Natural killer cell (primary cell): ENCODE measurements at regions not wholly inside any gene's neighbourhood (a gene's known extent, or its start where the extent isn't known, plus 50 kb on each side); places are given as distances from the start of the nearest gene placed in this dataset.

Experiments
- ATAC-seq, 3 donors: fragments of 150-1000 bp in 2 of 3; fragments of 200-7000 bp in 1 of 3; cut with Tn5 transposase; 1 replicate in 1 of 3; 2 replicates in 2 of 3; pipeline ENCODE4 v1.10.0; 2021; ENCODE audit warnings: mild to moderate bottlenecking in 2 of 3, moderate library complexity in 2 of 3
- DNase-seq, 2 donors: peaks; one replicate each; pipeline versions ENCODE4 v3.0.0 to v3.0.0-alpha.2; 2013 to 2021; ENCODE audit warnings: mixed read lengths in 1 of 2
- H3K27ac ChIP-seq: one replicate; pipeline ENCODE4 v1.5.1; 2013; ENCODE audit warnings: mild to moderate bottlenecking, low read length
- H3K27me3 ChIP-seq: one replicate; pipeline ENCODE4 v1.6.1; 2013; ENCODE audit warnings: low read length; ENCODE audit not compliant: control insufficient read depth, insufficient read depth
- H3K36me3 ChIP-seq: one replicate; pipeline ENCODE4 v1.6.1; 2013; ENCODE audit warnings: low read length; ENCODE audit not compliant: control insufficient read depth, insufficient read depth
- H3K4me1 ChIP-seq: one replicate; pipeline ENCODE4 v1.6.1; 2013; ENCODE audit warnings: low read length; ENCODE audit not compliant: control insufficient read depth, insufficient read depth
- H3K4me3 ChIP-seq: one replicate; pipeline ENCODE4 v1.5.1; 2013; ENCODE audit warnings: low read length
- H3K9me3 ChIP-seq: one replicate; pipeline ENCODE4 v1.6.1; 2013; ENCODE audit warnings: low read length; ENCODE audit not compliant: control insufficient read depth, insufficient read depth
- H3K27ac Mint-ChIP-seq, 2 donors: one replicate each; pipeline ENCODE4 v1.8.0; 2022; ENCODE audit warnings: mild to moderate bottlenecking in 2 of 2, mixed read lengths in 2 of 2, moderate library complexity in 1 of 2
- H3K27me3 Mint-ChIP-seq, 2 donors: one replicate each; pipeline ENCODE4 v1.8.0; 2022; ENCODE audit warnings: low read depth in 2 of 2, mixed read lengths in 2 of 2
- H3K36me3 Mint-ChIP-seq: one replicate; pipeline ENCODE4 v1.8.0; 2022; ENCODE audit warnings: mixed read lengths
- H3K4me1 Mint-ChIP-seq, 2 donors: one replicate each; pipeline ENCODE4 v1.8.0; 2022; ENCODE audit warnings: mixed read lengths in 2 of 2
- H3K4me3 Mint-ChIP-seq: one replicate; pipeline ENCODE4 v1.8.0; 2022; ENCODE audit warnings: mild to moderate bottlenecking, moderate library complexity, mixed read lengths
- H3K9me3 Mint-ChIP-seq, 2 donors: one replicate each; pipeline ENCODE4 v1.8.0; 2022; ENCODE audit warnings: mixed read lengths in 2 of 2
- CTCF ChIP-seq: fragments of 200-600 bp; IDR thresholded peaks from one replicate; pipeline ENCODE4 v1.8.0; 2022; ENCODE audit warnings: antibody characterized with exemption
- WGBS: methylation state at CpG from one replicate; pipeline ENCODE4 v1.1.7; 2013; ENCODE audit warnings: missing lambda C conversion rate; ENCODE audit not compliant: insufficient coverage; 5-methylcytosine and 5-hydroxymethylcytosine counted together
- intact Hi-C: fragments of 100-400 bp; cut with micrococcal nuclease; formaldehyde crosslinking; loops from one replicate; pipeline ENCODE4 v1.14.2; 2022

GRCh38 chr15:61798631-61799030 lies 261.6 kb downstream of the VPS13C start:
- Mint-ChIP-seq H3K27me3 (peaks cover 5 to 9% of the 10 kb centered on the region in 2 donors), H3K4me1 (no peaks in the 10 kb centered on the region), H3K4me3 (no peak overlapping the region), H3K36me3 (no peaks in the 10 kb centered on the region), H3K27ac (no peak overlapping the region), H3K9me3 (no peaks in the 10 kb centered on the region)
- 78% methylated on average over 9 of the region's 9 CpGs for WGBS
- intact Hi-C loops, result no loop called here
- no peaks in the 10 kb centered on the region for H3K9me3 ChIP-seq
- no peak for DNase-seq
- no peaks in the 10 kb centered on the region for H3K36me3 ChIP-seq
- ATAC-seq, result no peak
- no peak overlapping the region for H3K27ac ChIP-seq
- no peak overlapping the region for H3K4me3 ChIP-seq
- no peak for TF ChIP-seq CTCF
- peaks cover 2% of the 10 kb centered on the region for H3K27me3 ChIP-seq
- H3K4me1 ChIP-seq, result no peaks in the 10 kb centered on the region

- Histone ChIP-seq H3K36me3 (no peaks in the 10 kb centered on the region), H3K27me3 (peaks cover 2% of the 10 kb centered on the region), H3K27ac (no peak overlapping the region), H3K9me3 (no peaks in the 10 kb centered on the region), H3K4me1 (no peaks in the 10 kb centered on the region), H3K4me3 (no peak overlapping the region)
- H3K4me1 Mint-ChIP-seq, result no peaks in the 10 kb centered on the region
- no peak overlapping the region for H3K4me3 Mint-ChIP-seq
- 84% methylated on average over 2 of the region's 3 CpGs for WGBS
- no peaks in the 10 kb centered on the region for H3K36me3 Mint-ChIP-seq
- DNase-seq (no peak), ATAC-seq (no peak)
- H3K9me3 Mint-ChIP-seq, result no peaks in the 10 kb centered on the region
- no peak for TF ChIP-seq CTCF
- no peak overlapping the region for H3K27ac Mint-ChIP-seq
- H3K27me3 Mint-ChIP-seq, result peaks cover 21 to 24% of the 10 kb centered on the region in 2 donors
- intact Hi-C loops, result no loop called here
Measured at GRCh38 chr15:61796056-61796455, 264.2 kb downstream of the VPS13C start.

GRCh38 chr15:61794881-61795280 lies 265.4 kb downstream of the VPS13C start:
- WGBS, result 60% methylated on average over 1 of the region's 1 CpG

More at GRCh38 chr15:61794881-61795280, 265.4 kb downstream of the VPS13C start:
- no peaks in the 10 kb centered on the region for H3K4me1 Mint-ChIP-seq
- Histone ChIP-seq H3K4me3 (no peak overlapping the region), H3K4me1 (no peaks in the 10 kb centered on the region), H3K36me3 (no peaks in the 10 kb centered on the region), H3K9me3 (no peaks in the 10 kb centered on the region), H3K27me3 (peaks cover 2% of the 10 kb centered on the region), H3K27ac (no peak overlapping the region)
- H3K27me3 Mint-ChIP-seq, result peaks cover 21 to 32% of the 10 kb centered on the region in 2 donors
- no peak for TF ChIP-seq CTCF
- intact Hi-C loops, result no loop called here
- H3K36me3 Mint-ChIP-seq, result no peaks in the 10 kb centered on the region
- ATAC-seq (no peak), DNase-seq (no peak)
- H3K27ac Mint-ChIP-seq, result no peak overlapping the region
- no peak overlapping the region for H3K4me3 Mint-ChIP-seq
- H3K9me3 Mint-ChIP-seq, result no peaks in the 10 kb centered on the region
